HAP-1 (cell line): ENCODE measurements at regions not wholly inside any gene's neighbourhood (a gene's known extent, or its start where the extent isn't known, plus 50 kb on each side); places are given as distances from the start of the nearest gene placed in this dataset.
A peak's percentile ranks its signal among the peaks of the same experiment; 100 is the strongest.

Source experiments
- DNase-seq, 2 experiments: peaks; one replicate each; pipeline ENCODE4 v3.0.0-alpha.2; 2016 to 2020; ENCODE audit warnings: low spot score in 2 of 2
- H3K27me3 ChIP-seq: fragments of 250-450 bp; sonication (Bioruptor Pico); 2 replicates; pipeline ENCODE4 v1.5.1; 2020; ENCODE audit warnings: low read depth, mild to moderate bottlenecking, moderate library complexity
- H3K36me3 ChIP-seq: fragments of 250-450 bp; sonication (Bioruptor Pico); replicated peaks from 2 replicates; pipeline ENCODE4 v1.5.1; 2020; ENCODE audit warnings: mild to moderate bottlenecking
- H3K4me1 ChIP-seq: fragments of 250-450 bp; sonication (Bioruptor Pico); 2 replicates; pipeline ENCODE4 v1.5.1; 2020; ENCODE audit warnings: mild to moderate bottlenecking
- H3K4me3 ChIP-seq: fragments of 250-450 bp; sonication (Bioruptor Pico); 2 replicates; pipeline ENCODE4 v1.5.1; 2020; ENCODE audit warnings: mild to moderate bottlenecking, moderate library complexity
- H3K9me3 ChIP-seq: fragments of 250-450 bp; sonication (Bioruptor Pico); 2 replicates; pipeline ENCODE4 v1.5.1; 2020; ENCODE audit warnings: mild to moderate bottlenecking, moderate library complexity
- in situ Hi-C: fragments of 300-500 bp; cut with MboI; formaldehyde crosslinking; loops from 3 replicates; pipeline ENCODE4 v1.14.3; 2020; ENCODE audit warnings: low sequenced_read_pairs, inconsistent platforms, mixed read lengths

DNA sequence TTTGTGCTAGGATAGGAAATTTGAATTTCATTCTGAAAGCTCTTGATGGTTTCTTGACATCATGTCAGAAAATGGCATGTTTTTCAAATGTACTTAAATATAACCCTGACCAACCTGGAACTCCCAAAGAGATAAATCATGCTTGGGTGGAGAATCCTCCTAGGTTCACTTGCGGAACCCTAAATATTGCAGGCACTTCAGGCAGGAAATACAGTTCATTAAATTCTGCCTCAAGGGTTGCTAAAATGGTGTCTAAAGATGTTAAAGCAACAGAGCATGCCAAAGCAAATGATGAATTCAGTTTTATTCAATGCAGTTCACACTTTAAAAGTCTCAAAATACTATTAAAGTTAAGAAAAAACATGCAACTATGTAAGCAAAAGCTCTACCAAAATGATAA lies 415.9 kb downstream of the SLITRK6 start:
- no peaks in the 10 kb centered on the region for H3K36me3 ChIP-seq
- DNase-seq = no peak
- H3K4me3 ChIP-seq = no peak overlapping the region
- H3K4me1 ChIP-seq = no peaks in the 10 kb centered on the region
- in situ Hi-C loops = no loop called here
- no peaks in the 10 kb centered on the region; the same call in 1 of the 2 replicates for H3K9me3 ChIP-seq
- H3K27me3 ChIP-seq = no peaks in the 10 kb centered on the region

DNA sequence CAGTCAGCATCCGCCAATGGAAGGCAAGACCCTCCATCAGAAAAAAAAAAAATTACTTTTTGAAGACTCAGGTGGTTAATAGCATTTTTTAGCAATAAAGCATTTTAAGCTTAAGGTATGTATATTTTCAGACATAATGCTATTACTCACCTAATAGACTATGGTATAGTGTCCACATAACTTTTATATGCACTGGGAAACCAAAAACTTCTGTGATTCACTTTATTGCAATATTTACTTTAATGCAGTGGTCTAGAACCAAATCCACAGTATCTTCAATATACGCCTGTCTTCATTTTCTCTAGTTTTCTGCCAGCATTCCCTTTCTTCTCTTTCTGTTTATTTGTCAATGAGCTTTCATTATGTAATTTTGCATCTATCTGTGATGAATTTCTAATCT lies 418.1 kb downstream of the SLITRK6 start:
- H3K27me3 ChIP-seq = no peaks in the 10 kb centered on the region
- H3K4me1 ChIP-seq = no peaks in the 10 kb centered on the region
- in situ Hi-C loops = no loop called here
- DNase-seq = no peak
- H3K36me3 ChIP-seq = no peaks in the 10 kb centered on the region
- H3K9me3 ChIP-seq = no peaks in the 10 kb centered on the region
- no peak overlapping the region for H3K4me3 ChIP-seq

DNA sequence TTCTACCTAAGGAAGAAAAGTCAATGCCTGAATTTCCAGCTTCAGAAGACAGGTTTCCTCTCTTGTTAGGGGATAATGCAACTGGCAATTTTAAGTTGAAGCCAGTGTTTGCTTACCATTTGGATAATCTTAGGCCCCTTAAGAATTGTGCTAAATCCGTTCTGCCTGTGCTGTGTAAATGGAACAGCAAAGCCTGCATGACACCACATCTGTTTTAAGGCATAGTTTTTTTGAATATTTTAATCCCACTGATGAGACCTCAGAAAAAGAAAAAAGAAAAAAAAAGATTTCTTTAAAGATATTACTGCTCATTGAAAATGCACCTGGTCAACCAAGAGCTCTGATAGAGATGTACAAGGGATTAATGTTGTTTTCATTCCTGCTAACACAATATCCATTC lies 419.2 kb downstream of the SLITRK6 start:
- H3K27me3 ChIP-seq = no peaks in the 10 kb centered on the region
- DNase-seq = no peak
- no peaks in the 10 kb centered on the region for H3K4me1 ChIP-seq
- in situ Hi-C loops = no loop called here
- no peaks in the 10 kb centered on the region for H3K36me3 ChIP-seq
- no peaks in the 10 kb centered on the region for H3K9me3 ChIP-seq
- H3K4me3 ChIP-seq = no peak overlapping the region

GRCh38 chr13:85379433-85379832 lies 419.8 kb downstream of the SLITRK6 start:
- Histone ChIP-seq H3K36me3 (no peaks in the 10 kb centered on the region), H3K9me3 (no peaks in the 10 kb centered on the region), H3K4me1 (no peaks in the 10 kb centered on the region), H3K4me3 (no peak overlapping the region), H3K27me3 (no peaks in the 10 kb centered on the region)
- no peak for DNase-seq
- in situ Hi-C loops = no loop called here

DNA sequence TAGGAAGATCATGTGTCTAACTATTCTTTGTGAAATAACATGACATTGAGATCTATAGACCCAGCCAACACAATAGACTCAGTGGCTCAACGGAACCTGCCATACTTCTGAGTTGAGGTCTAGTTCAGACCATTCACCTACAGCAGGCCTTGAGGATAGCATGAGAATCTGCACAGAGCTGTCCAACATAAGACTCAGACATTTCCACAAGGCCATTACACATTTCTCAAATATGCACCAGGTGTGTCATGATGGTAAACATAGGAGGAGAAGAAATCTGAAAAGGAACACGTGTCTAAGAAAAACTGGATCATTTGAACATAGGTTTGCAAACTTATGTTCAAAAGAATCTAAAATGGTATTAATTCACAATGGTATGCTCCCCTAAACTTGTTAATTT lies 421.4 kb downstream of the SLITRK6 start:
- in situ Hi-C loops = no loop called here
- H3K27me3 ChIP-seq = no peaks in the 10 kb centered on the region
- no peaks in the 10 kb centered on the region for H3K4me1 ChIP-seq
- H3K36me3 ChIP-seq = no peaks in the 10 kb centered on the region
- H3K9me3 ChIP-seq = no peaks in the 10 kb centered on the region
- H3K4me3 ChIP-seq = no peak overlapping the region
- no peak for DNase-seq

DNA sequence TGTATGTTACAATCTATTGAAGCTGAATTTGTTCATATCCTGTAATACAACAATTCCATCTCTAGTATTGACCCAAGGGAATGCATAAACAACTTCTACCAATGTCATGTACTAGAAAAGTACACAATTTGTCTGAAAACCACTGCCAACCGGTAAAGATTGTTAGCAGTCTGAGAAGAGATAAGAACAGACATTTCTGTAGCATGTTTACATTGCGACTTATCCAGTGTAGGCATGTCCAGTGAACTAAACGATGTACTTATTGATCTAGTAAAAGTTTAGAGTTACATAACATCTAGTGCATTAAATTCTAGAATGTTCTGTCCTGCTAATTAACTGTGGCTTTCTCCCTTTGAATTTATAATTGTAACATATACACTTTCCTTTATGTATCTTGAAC lies 425.9 kb downstream of the SLITRK6 start:
- DNase-seq = no peak
- Histone ChIP-seq H3K36me3 (no peaks in the 10 kb centered on the region), H3K4me3 (no peak overlapping the region), H3K4me1 (no peaks in the 10 kb centered on the region), H3K9me3 (no peaks in the 10 kb centered on the region), H3K27me3 (no peaks in the 10 kb centered on the region)
- in situ Hi-C loops = no loop called here

DNA sequence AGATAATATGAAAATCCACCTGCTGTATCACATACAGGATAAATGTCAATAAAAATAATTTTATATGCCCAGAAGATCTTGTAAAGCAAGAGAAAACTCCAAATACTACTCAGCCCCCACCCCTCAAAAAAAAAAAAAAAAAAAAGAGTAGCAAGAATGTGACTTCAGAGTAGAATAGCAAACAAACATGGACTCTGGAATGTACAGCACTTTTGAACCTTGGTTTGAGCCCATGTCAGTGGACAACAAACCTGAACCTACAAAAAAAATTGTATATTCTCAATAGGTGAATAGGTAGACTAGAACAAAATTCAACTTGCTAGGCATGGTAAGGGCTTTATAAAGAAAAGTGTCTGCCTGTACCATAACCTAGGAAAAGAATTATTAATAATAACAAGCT lies 428.0 kb downstream of the SLITRK6 start:
- no peaks in the 10 kb centered on the region for H3K36me3 ChIP-seq
- no peaks in the 10 kb centered on the region for H3K27me3 ChIP-seq
- H3K4me1 ChIP-seq = peaks cover 8% of the 10 kb centered on the region
- H3K9me3 ChIP-seq = no peaks in the 10 kb centered on the region
- in situ Hi-C loops = no loop called here
- no peak for DNase-seq
- no peak overlapping the region for H3K4me3 ChIP-seq

GRCh38 chr13:85368686-85369085 lies 430.5 kb downstream of the SLITRK6 start:
- Histone ChIP-seq H3K27me3 (no peaks in the 10 kb centered on the region), H3K4me1 (peaks cover 8% of the 10 kb centered on the region), H3K36me3 (no peaks in the 10 kb centered on the region), H3K9me3 (no peaks in the 10 kb centered on the region; the same call in 1 of the 2 replicates), H3K4me3 (no peak overlapping the region)
- in situ Hi-C loops = no loop called here
- DNase-seq = no peak

GRCh38 chr13:85367887-85368286 lies 431.3 kb downstream of the SLITRK6 start:
- in situ Hi-C loops = no loop called here
- H3K9me3 ChIP-seq = no peaks in the 10 kb centered on the region; the same call in 1 of the 2 replicates
- H3K36me3 ChIP-seq = no peaks in the 10 kb centered on the region
- no peaks in the 10 kb centered on the region for H3K27me3 ChIP-seq
- peaks cover 8% of the 10 kb centered on the region for H3K4me1 ChIP-seq
- no peak overlapping the region for H3K4me3 ChIP-seq
- peak in 1 of 2 experiments; percentile 10 for DNase-seq

- Histone ChIP-seq H3K4me3 (no peak overlapping the region), H3K9me3 (no peaks in the 10 kb centered on the region; the same call in 1 of the 2 replicates), H3K27me3 (no peaks in the 10 kb centered on the region), H3K4me1 (peaks cover 8% of the 10 kb centered on the region), H3K36me3 (no peaks in the 10 kb centered on the region)
- in situ Hi-C loops = no loop called here
- no peak for DNase-seq
Measured at GRCh38 chr13:85366759-85367417, 432.3 kb downstream of the SLITRK6 start.

- H3K4me3 ChIP-seq = no peak overlapping the region
- H3K9me3 ChIP-seq = no peaks in the 10 kb centered on the region; the same call in 1 of the 2 replicates
- H3K36me3 ChIP-seq = no peaks in the 10 kb centered on the region
- no peaks in the 10 kb centered on the region for H3K27me3 ChIP-seq
- in situ Hi-C loops = no loop called here
- no peak for DNase-seq
- peaks cover 8% of the 10 kb centered on the region for H3K4me1 ChIP-seq
Measured at GRCh38 chr13:85363504-85363903, 435.7 kb downstream of the SLITRK6 start.

DNA sequence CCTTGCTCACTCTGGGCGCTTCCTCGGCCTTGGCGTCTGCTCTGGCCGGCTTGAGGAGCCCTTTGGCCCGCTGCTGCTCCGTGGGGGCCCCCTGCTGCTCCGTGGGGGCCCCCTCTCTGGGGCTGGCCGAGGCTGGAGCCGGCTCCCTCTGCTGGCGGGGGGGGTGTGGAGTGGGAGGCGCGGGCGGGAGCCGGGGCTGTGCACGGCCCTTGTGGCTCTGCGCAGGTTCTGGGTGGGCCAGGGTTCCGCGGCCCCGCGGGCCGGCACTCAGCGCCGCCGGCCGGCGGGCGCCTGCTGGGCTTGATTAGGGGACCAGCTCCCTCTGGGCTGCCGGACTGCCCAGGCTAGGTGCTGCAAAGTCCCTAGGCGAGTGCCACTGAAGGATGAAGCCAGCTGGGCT lies 436.2 kb downstream of the SLITRK6 start:
- no peak overlapping the region for H3K4me3 ChIP-seq
- no peaks in the 10 kb centered on the region for H3K27me3 ChIP-seq
- peaks cover 8% of the 10 kb centered on the region for H3K4me1 ChIP-seq
- no peaks in the 10 kb centered on the region for H3K36me3 ChIP-seq
- DNase-seq = no peak
- in situ Hi-C loops = no loop called here
- H3K9me3 ChIP-seq = no peaks in the 10 kb centered on the region; the same call in 1 of the 2 replicates

DNA sequence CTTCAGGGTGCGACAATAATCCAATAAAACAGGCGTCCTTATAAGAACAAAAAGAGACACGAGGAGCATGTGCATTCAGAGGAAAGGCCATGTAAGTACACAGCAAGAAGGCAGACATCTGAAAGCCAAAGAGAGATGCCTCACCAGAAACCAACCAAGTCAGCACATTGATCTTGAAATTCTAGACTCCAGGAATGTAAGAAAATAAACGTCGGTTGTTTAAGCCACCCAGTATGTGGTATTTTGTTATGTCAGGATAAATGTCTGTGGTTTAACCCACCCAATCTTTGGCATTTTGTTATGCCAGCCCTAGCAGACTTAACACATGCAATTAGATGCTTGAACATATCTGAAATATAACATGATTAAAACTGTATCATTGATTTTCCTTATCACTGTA lies 452.0 kb downstream of the SLITRK6 start:
- in situ Hi-C loops = no loop called here
- Histone ChIP-seq H3K27me3 (no peaks in the 10 kb centered on the region), H3K4me1 (no peaks in the 10 kb centered on the region), H3K9me3 (no peaks in the 10 kb centered on the region), H3K36me3 (no peaks in the 10 kb centered on the region), H3K4me3 (no peak overlapping the region)
- no peak for DNase-seq

DNA sequence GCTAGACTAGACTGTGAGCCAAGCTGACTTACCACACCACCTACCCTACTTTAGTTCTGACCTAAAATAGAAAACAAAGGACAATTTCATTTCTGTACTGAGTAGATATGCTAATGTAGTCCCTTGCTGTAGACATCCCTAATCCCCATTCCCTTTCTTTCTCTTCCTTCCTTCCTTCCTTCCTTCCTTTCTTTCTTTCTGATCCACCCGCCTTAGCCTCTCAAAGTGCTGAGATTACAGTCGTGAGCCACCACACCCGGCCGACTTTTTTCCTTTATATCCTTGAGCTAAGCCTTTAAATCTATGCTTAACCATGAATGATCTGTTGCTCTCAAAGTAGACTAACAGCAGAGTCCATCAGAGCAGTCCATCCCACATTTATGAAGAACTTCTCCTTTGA lies 465.0 kb downstream of the SLITRK6 start:
- Histone ChIP-seq H3K4me1 (no peaks in the 10 kb centered on the region), H3K27me3 (no peaks in the 10 kb centered on the region), H3K9me3 (no peaks in the 10 kb centered on the region), H3K4me3 (no peak overlapping the region), H3K36me3 (no peaks in the 10 kb centered on the region)
- in situ Hi-C loops = no loop called here
- DNase-seq = no peak

GRCh38 chr13:85333506-85334020 lies 465.7 kb downstream of the SLITRK6 start:
- no peaks in the 10 kb centered on the region for H3K27me3 ChIP-seq
- no peak for DNase-seq
- H3K4me3 ChIP-seq = no peak overlapping the region
- no peaks in the 10 kb centered on the region for H3K36me3 ChIP-seq
- H3K9me3 ChIP-seq = no peaks in the 10 kb centered on the region
- H3K4me1 ChIP-seq = no peaks in the 10 kb centered on the region
- in situ Hi-C loops = no loop called here
